WI38 (cell line): ENCODE measurements at regions not wholly inside any gene's neighbourhood (a gene's known extent, or its start where the extent isn't known, plus 50 kb on each side); places are given as distances from the start of the nearest gene placed in this dataset.

Source experiments
- H3K4me3 ChIP-seq: 2 replicates; pipeline ENCODE4 v1.5.1; 2011; ENCODE audit warnings: low read depth, mild to moderate bottlenecking, control low read depth, low read length
- CTCF ChIP-seq: IDR thresholded peaks from 2 replicates; pipeline ENCODE4 v1.5.1; 2012; ENCODE audit warnings: low read depth, mild to moderate bottlenecking, control low read depth, low read length

GRCh38 chr5:145680169-145680568, 155.0 kb downstream of the PRELID2 start:
- no peak overlapping the region for H3K4me3 ChIP-seq
- no peak for TF ChIP-seq CTCF

GRCh38 chr5:145678255-145678654, 156.9 kb downstream of the PRELID2 start:
- no peak overlapping the region for H3K4me3 ChIP-seq
- no peak for TF ChIP-seq CTCF

- no peak for TF ChIP-seq CTCF
- H3K4me3 ChIP-seq, result no peak overlapping the region
Observed at GRCh38 chr5:145673786-145674185, 161.4 kb downstream of the PRELID2 start.

GRCh38 chr5:145668714-145669113, 166.4 kb downstream of the PRELID2 start:
- no peak for TF ChIP-seq CTCF
- no peak overlapping the region for H3K4me3 ChIP-seq

- TF ChIP-seq CTCF, result no peak
- no peak overlapping the region for H3K4me3 ChIP-seq
Observed at GRCh38 chr5:145667742-145668141, 167.4 kb downstream of the PRELID2 start.

GRCh38 chr5:145666591-145666990, 168.6 kb downstream of the PRELID2 start:
- TF ChIP-seq CTCF, result no peak
- H3K4me3 ChIP-seq, result no peak overlapping the region

- TF ChIP-seq CTCF, result no peak
- H3K4me3 ChIP-seq, result no peak overlapping the region
Observed at GRCh38 chr5:145661737-145662485, 173.2 kb downstream of the PRELID2 start.
